ENCODE measurements at regions not wholly inside any gene's neighbourhood (a gene's known extent, or its start where the extent isn't known, plus 50 kb on each side); places are given as distances from the start of the nearest gene placed in this dataset.

DNA sequence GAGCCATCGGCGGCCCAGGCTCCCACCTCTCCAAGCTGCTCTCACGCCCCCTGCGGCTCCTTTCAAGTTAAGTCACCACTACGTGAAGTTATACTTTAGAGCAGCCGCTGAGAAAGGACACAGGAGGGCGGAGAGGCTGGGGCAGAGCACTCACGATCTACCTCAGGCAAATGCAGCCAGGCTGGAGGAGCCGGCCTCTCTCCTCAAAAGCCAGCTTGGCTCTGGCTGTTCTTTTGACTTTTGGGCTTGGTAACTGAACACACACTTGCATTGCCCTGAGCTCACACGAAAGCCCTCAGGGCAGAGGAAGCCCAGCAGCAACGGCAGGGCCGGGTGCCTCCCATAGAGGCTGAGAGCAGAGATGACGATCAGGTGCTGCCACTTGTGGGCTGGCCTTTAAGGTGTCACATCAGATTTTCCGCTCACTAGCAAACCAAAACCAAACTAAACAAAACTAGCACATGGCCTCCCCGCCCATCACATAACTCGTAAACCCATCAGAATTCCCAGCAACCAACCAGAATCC lies 75.2 kb downstream of the PITPNM2 start:
- TF ChIP-seq POLR2AphosphoS5 (IDR thresholded peaks at IDR 0.05; ENCODE audit: low read depth, low read length) (no peak), SIN3A (IDR thresholded peaks at IDR 0.05; ENCODE audit: borderline replicate concordance, insufficient read depth, low read length) (no peak)

All from PFSK-1 (cell line).